ENCODE measurements at regions not wholly inside any gene's neighbourhood (a gene's known extent, or its start where the extent isn't known, plus 50 kb on each side); places are given as distances from the start of the nearest gene placed in this dataset.
"Not testable (repeated sequence)": the region's sequence is repeated elsewhere in the genome, so short reads cannot be mapped to it uniquely, and the experiment has no call there.

DNA sequence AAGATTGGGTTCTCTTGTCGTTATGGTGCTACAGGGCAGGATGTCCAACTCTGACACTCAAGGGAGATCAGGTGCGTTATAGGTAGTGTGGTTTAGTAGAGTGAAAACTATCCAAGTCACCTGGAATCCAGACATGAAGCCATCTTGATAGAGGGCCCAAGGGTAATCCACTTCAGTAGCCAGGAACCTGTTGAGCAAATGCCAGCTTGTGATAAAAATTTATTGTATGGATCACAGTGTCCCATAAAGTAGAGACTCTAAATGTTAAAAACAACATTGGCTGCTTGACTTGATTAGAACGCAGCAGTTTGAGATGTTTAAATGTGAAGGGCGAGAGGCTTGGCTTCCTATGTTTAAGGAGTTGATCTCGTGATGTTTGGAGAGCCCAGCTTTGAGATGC is 105.7 kb upstream of the GMDS start:
- Histone ChIP-seq H3K4me1 (ENCODE audit: control insufficient read depth in 2 of 2, insufficient read depth in 2 of 2, low read length in 2 of 2) (peaks cover 2 to 3% of the 10 kb centered on the region in 2 donors), H3K9ac (ENCODE audit: low read depth in 1 of 2, low read length in 2 of 2) (no peak overlapping the region), H3K27me3 (ENCODE audit: control insufficient read depth in 2 of 2, insufficient read depth in 2 of 2, low read length in 2 of 2) (no peaks in the 10 kb centered on the region), H3K9me3 (ENCODE audit: control insufficient read depth in 2 of 2, low read length in 2 of 2) (no peaks in the 10 kb centered on the region), H3K27ac (ENCODE audit: low read depth in 2 of 2, low read length in 2 of 2) (no peak overlapping the region), H3K36me3 (ENCODE audit: control insufficient read depth in 2 of 2, insufficient read depth in 2 of 2, low read length in 2 of 2) (no peaks in the 10 kb centered on the region), H3K4me3 (ENCODE audit: low read length in 2 of 2) (no peak overlapping the region)

DNA sequence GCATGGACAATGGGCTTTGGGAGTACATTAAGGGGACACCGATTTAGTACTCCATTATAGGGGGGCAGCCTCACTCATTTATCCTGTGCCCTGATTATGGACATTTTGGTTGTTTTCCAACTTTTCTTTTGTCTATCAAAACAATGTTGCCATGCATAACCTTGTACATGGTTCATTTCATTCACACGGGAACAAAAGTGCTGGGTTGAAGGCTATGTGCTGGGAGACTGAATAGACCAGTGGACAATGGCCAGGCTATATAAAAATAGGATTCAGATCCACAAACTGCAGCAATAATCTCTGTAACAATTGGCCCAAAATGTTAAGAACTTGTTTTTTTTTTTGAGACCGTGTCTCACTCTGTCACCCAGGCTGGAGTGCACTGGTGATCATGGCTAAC is 100.7 kb upstream of the GMDS start:
- no peaks in the 10 kb centered on the region for H3K27me3 ChIP-seq (ENCODE audit: control insufficient read depth in 2 of 2, insufficient read depth in 2 of 2, low read length in 2 of 2)
- no peak overlapping the region for H3K4me3 ChIP-seq (ENCODE audit: low read length in 2 of 2)
- H3K9me3 ChIP-seq (ENCODE audit: control insufficient read depth in 2 of 2, low read length in 2 of 2): no peaks in the 10 kb centered on the region
- no peaks in the 10 kb centered on the region for H3K36me3 ChIP-seq (ENCODE audit: control insufficient read depth in 2 of 2, insufficient read depth in 2 of 2, low read length in 2 of 2)
- H3K4me1 ChIP-seq (ENCODE audit: control insufficient read depth in 2 of 2, insufficient read depth in 2 of 2, low read length in 2 of 2): no peaks in the 10 kb centered on the region
- H3K27ac ChIP-seq (ENCODE audit: low read depth in 2 of 2, low read length in 2 of 2): no peak overlapping the region
- no peak overlapping the region for H3K9ac ChIP-seq (ENCODE audit: low read depth in 1 of 2, low read length in 2 of 2)

DNA sequence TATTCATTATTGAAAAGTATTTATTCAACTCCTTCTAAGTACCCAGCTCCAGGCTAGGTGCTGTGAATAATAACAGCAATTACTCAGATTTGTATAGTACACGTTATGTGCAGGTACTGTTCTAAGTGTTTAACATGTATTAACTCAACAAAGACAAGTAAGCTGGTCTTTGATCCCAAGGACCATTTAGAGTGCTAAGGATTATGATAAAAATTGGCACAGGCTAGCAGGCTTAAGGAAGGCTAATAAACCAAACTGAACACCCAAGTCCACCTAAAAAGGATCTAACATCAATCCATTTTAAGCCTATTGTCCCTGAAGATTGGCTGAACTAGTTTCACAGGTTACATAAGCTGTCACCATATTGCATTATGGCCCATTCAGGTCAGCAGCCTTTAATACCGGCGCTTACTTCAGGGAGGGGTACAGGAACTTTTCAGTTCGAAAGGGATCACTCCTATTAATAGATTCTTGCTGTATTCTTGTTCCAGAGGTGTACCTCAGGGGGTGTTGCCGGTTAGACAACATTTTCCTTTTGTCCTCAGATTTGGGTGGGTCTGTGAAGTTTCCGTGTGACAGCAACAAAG is 99.0 kb upstream of the GMDS start:
- Histone ChIP-seq H3K4me3 (ENCODE audit: low read length in 2 of 2) (no peak overlapping the region), H3K27ac (ENCODE audit: low read depth in 2 of 2, low read length in 2 of 2) (no peak overlapping the region), H3K36me3 (ENCODE audit: control insufficient read depth in 2 of 2, insufficient read depth in 2 of 2, low read length in 2 of 2) (no peaks in the 10 kb centered on the region), H3K27me3 (ENCODE audit: control insufficient read depth in 2 of 2, insufficient read depth in 2 of 2, low read length in 2 of 2) (no peaks in the 10 kb centered on the region), H3K9me3 (ENCODE audit: control insufficient read depth in 2 of 2, low read length in 2 of 2) (no peaks in the 10 kb centered on the region), H3K4me1 (ENCODE audit: control insufficient read depth in 2 of 2, insufficient read depth in 2 of 2, low read length in 2 of 2) (no peaks in the 10 kb centered on the region), H3K9ac (ENCODE audit: low read depth in 1 of 2, low read length in 2 of 2) (no peak overlapping the region)

DNA sequence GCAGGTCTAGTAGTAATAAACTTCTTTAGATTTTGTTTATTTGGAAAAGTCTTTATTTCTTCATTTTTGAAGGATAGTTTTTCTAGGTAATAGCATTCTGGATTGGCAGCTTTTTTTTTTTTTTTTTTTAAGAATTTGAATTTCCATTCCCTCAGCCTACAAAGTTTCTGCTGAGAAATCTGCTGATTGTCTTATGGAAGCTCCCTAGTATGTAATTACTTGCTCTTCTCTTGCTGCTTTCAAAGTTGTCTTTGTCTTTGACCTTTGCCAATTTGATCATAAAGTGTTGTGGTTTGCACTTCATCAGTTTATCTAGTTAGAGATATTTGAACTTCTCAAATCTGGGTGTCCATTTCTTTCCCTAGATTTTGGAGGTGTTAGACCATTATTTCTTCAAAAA is 82.2 kb upstream of the GMDS start:
- Histone ChIP-seq H3K27me3 (ENCODE audit: control insufficient read depth in 2 of 2, insufficient read depth in 2 of 2, low read length in 2 of 2) (no peaks in the 10 kb centered on the region), H3K36me3 (ENCODE audit: control insufficient read depth in 2 of 2, insufficient read depth in 2 of 2, low read length in 2 of 2) (peaks cover 3 to 6% of the 10 kb centered on the region in 2 donors), H3K27ac (ENCODE audit: low read depth in 2 of 2, low read length in 2 of 2) (no peak overlapping the region), H3K9me3 (ENCODE audit: control insufficient read depth in 2 of 2, low read length in 2 of 2) (peaks cover 10 to 19% of the 10 kb centered on the region in 2 donors), H3K9ac (ENCODE audit: low read depth in 1 of 2, low read length in 2 of 2) (no peak overlapping the region), H3K4me3 (ENCODE audit: low read length in 2 of 2) (no peak overlapping the region), H3K4me1 (ENCODE audit: control insufficient read depth in 2 of 2, insufficient read depth in 2 of 2, low read length in 2 of 2) (no peaks in the 10 kb centered on the region)

DNA sequence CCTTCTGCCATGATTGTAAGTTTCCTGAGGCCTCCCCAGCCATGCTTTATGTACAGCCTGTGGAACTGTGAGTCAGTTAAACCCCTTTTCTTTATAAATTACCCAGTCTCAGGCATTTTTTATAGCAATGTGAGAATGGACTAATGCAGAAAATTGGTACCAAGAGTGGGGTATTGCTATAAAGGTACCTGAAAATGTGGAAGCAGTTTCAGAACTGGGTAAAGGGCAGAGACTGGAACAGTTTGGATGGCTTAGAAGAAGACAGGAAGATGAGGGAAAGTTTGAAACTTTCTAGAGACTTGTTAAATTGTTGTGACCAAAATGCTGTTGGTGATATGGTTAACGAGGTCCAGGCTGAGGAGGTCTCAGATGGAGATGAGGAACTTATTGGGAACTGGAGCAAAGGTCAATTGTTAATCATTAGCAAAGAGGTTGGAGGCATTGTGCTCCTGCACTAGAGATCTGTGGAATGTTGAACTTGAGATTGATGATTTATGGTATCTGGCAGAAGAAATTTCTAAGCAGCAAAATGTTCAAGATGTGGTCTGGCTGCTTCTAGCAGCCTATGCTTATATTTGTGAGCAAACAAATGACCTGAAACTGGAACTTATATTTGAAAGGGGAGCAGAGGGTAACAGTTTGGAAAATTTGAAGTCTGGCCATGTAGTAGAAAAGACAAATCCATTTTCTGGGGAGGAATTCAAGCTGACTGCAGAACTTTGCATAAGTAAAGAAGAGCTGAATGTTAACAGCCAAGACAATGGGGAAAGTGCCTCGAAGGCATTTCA is 79.0 kb upstream of the GMDS start:
- Histone ChIP-seq H3K27ac (ENCODE audit: low read depth in 2 of 2, low read length in 2 of 2) (no peak overlapping the region), H3K27me3 (ENCODE audit: control insufficient read depth in 2 of 2, insufficient read depth in 2 of 2, low read length in 2 of 2) (no peaks in the 10 kb centered on the region), H3K9me3 (ENCODE audit: control insufficient read depth in 2 of 2, low read length in 2 of 2) (peaks cover 4 to 22% of the 10 kb centered on the region in 2 donors), H3K4me3 (ENCODE audit: low read length in 2 of 2) (no peak overlapping the region), H3K9ac (ENCODE audit: low read depth in 1 of 2, low read length in 2 of 2) (no peak overlapping the region), H3K36me3 (ENCODE audit: control insufficient read depth in 2 of 2, insufficient read depth in 2 of 2, low read length in 2 of 2) (peaks cover 3 to 4% of the 10 kb centered on the region in 2 donors), H3K4me1 (ENCODE audit: control insufficient read depth in 2 of 2, insufficient read depth in 2 of 2, low read length in 2 of 2) (no peaks in the 10 kb centered on the region)

DNA sequence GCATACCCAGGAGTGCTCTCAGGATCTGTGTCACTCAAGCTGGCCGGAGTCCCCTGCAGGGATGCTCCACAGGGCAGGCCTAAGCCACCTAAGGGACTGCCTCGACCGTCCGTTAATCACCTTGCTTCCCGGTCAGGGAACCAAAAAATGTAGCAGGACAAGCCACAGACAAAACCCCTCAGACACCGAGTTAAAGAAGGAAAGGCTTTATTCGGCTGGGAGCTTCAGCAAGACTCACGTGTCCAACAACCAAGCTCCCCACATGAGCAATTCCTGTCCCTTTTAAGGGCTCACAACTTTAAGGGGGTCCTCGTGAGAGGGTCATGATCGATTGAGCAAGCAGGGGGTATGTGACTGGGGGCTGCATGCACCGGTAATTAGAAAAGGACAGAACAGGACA is 72.1 kb upstream of the GMDS start:
- not testable (repeated sequence) for H3K9me3 ChIP-seq (ENCODE audit: control insufficient read depth in 2 of 2, low read length in 2 of 2); H3K4me1 ChIP-seq (ENCODE audit: control insufficient read depth in 2 of 2, insufficient read depth in 2 of 2, low read length in 2 of 2); H3K4me3 ChIP-seq (ENCODE audit: low read length in 2 of 2); H3K9ac ChIP-seq (ENCODE audit: low read depth in 1 of 2, low read length in 2 of 2); H3K36me3 ChIP-seq (ENCODE audit: control insufficient read depth in 2 of 2, insufficient read depth in 2 of 2, low read length in 2 of 2); H3K27ac ChIP-seq (ENCODE audit: low read depth in 2 of 2, low read length in 2 of 2); H3K27me3 ChIP-seq (ENCODE audit: control insufficient read depth in 2 of 2, insufficient read depth in 2 of 2, low read length in 2 of 2)

DNA sequence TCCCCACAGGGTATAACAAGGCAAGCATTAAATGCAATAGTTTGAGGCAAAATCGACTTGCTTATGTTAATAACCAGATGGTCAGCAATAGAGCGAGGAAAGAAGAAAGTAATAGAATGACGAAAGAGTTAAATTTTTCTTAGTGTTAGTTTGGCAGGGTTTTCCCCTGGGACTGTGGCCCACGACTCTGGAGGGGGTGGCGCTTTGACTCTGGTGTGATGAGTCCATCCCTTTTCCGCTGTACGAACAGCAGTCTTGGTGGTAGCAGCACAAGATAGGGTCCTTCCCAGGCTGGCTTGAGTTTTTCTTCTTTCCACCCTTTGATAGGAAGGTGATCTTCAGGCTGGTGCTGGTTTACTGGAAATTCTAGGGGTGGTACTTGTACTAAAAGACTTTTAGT is 69.2 kb upstream of the GMDS start:
- Histone ChIP-seq H3K9ac (ENCODE audit: low read depth in 1 of 2, low read length in 2 of 2) (no peak overlapping the region), H3K9me3 (ENCODE audit: control insufficient read depth in 2 of 2, low read length in 2 of 2) (no peaks in the 10 kb centered on the region), H3K27ac (ENCODE audit: low read depth in 2 of 2, low read length in 2 of 2) (no peak overlapping the region), H3K4me1 (ENCODE audit: control insufficient read depth in 2 of 2, insufficient read depth in 2 of 2, low read length in 2 of 2) (peaks cover 0 to 3% of the 10 kb centered on the region in 2 donors), H3K36me3 (ENCODE audit: control insufficient read depth in 2 of 2, insufficient read depth in 2 of 2, low read length in 2 of 2) (peaks cover 0 to 2% of the 10 kb centered on the region in 2 donors), H3K4me3 (ENCODE audit: low read length in 2 of 2) (no peak overlapping the region), H3K27me3 (ENCODE audit: control insufficient read depth in 2 of 2, insufficient read depth in 2 of 2, low read length in 2 of 2) (no peaks in the 10 kb centered on the region)

DNA sequence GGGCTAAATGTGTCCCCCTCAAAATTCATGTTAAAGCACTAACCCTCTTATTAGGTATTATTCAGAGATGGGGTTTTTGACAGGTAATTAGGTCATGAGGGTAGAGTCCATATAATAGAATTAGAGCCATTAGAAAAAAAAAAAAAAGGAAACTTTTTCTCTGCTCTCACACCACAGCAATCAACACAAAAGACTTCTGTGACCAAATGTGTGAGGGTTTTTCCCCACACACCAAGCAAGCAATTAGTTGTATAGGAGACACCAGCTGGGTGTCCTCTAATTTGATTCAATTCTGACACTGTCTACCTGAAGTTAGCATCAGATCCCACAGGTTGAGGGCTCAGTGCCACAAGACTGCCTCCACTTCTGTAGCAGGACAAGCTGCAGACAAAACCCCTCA is 64.6 kb upstream of the GMDS start:
- Histone ChIP-seq H3K9me3 (ENCODE audit: control insufficient read depth in 2 of 2, low read length in 2 of 2) (no peaks in the 10 kb centered on the region), H3K4me3 (ENCODE audit: low read length in 2 of 2) (no peak overlapping the region), H3K36me3 (ENCODE audit: control insufficient read depth in 2 of 2, insufficient read depth in 2 of 2, low read length in 2 of 2) (no peaks in the 10 kb centered on the region), H3K4me1 (ENCODE audit: control insufficient read depth in 2 of 2, insufficient read depth in 2 of 2, low read length in 2 of 2) (peaks cover 0 to 13% of the 10 kb centered on the region in 2 donors), H3K9ac (ENCODE audit: low read depth in 1 of 2, low read length in 2 of 2) (no peak overlapping the region), H3K27me3 (ENCODE audit: control insufficient read depth in 2 of 2, insufficient read depth in 2 of 2, low read length in 2 of 2) (no peaks in the 10 kb centered on the region), H3K27ac (ENCODE audit: low read depth in 2 of 2, low read length in 2 of 2) (no peak overlapping the region)

DNA sequence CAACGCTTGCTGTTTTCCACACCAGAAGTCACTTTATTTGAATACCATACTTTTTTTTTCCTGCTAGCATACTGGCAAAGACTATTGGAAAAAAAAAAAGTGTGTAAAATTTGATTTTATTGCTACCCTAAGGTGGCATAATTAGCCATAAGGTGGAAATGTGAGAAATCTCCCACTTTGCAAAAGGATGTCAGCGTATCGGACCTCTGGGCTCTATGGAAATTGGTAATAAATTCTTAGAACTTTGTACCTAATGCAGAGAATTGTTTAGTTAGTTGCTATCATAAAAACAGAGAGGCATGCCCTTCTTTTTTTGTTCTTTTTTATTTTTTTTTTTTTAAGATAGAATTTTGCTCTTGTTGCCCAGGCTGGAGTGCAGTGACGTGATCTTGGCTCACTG is 63.7 kb upstream of the GMDS start:
- no peaks in the 10 kb centered on the region for H3K36me3 ChIP-seq (ENCODE audit: control insufficient read depth in 2 of 2, insufficient read depth in 2 of 2, low read length in 2 of 2)
- H3K27ac ChIP-seq (ENCODE audit: low read depth in 2 of 2, low read length in 2 of 2): no peak overlapping the region
- no peaks in the 10 kb centered on the region for H3K9me3 ChIP-seq (ENCODE audit: control insufficient read depth in 2 of 2, low read length in 2 of 2)
- no peaks in the 10 kb centered on the region for H3K27me3 ChIP-seq (ENCODE audit: control insufficient read depth in 2 of 2, insufficient read depth in 2 of 2, low read length in 2 of 2)
- peaks cover 0 to 13% of the 10 kb centered on the region in 2 donors for H3K4me1 ChIP-seq (ENCODE audit: control insufficient read depth in 2 of 2, insufficient read depth in 2 of 2, low read length in 2 of 2)
- no peak overlapping the region for H3K4me3 ChIP-seq (ENCODE audit: low read length in 2 of 2)
- no peak overlapping the region for H3K9ac ChIP-seq (ENCODE audit: low read depth in 1 of 2, low read length in 2 of 2)

DNA sequence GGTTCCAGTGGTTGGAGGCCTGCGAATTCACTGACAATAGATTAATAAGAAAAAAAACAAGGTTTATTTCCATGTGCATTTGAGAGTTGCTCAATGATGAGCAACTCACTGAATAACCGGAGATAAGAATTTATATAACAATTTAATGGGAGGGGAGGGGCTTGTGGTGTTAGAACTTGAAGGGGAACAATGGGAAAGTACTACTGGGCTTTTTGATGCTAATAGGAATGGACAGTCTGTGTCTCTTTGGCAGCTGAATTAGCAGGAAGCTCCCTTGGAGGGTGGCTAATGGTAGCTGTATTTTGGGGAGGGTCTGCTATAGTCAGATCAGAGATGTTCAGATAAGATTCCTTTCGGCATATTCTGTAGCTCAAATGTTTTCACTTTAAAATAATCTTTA is 62.4 kb upstream of the GMDS start:
- Histone ChIP-seq H3K27me3 (ENCODE audit: control insufficient read depth in 2 of 2, insufficient read depth in 2 of 2, low read length in 2 of 2) (no peaks in the 10 kb centered on the region), H3K4me1 (ENCODE audit: control insufficient read depth in 2 of 2, insufficient read depth in 2 of 2, low read length in 2 of 2) (peaks cover 0 to 13% of the 10 kb centered on the region in 2 donors), H3K4me3 (ENCODE audit: low read length in 2 of 2) (no peak overlapping the region), H3K9me3 (ENCODE audit: control insufficient read depth in 2 of 2, low read length in 2 of 2) (no peaks in the 10 kb centered on the region), H3K9ac (ENCODE audit: low read depth in 1 of 2, low read length in 2 of 2) (no peak overlapping the region), H3K36me3 (ENCODE audit: control insufficient read depth in 2 of 2, insufficient read depth in 2 of 2, low read length in 2 of 2) (no peaks in the 10 kb centered on the region), H3K27ac (ENCODE audit: low read depth in 2 of 2, low read length in 2 of 2) (no peak overlapping the region)

Data from mucosa of rectum (tissue), 2 donors.